ENCODE measurements at regions not wholly inside any gene's neighbourhood (a gene's known extent, or its start where the extent isn't known, plus 50 kb on each side); places are given as distances from the start of the nearest gene placed in this dataset.

GRCh38 chr5:113891491-113891890 is 378.0 kb downstream of the YTHDC2 start:
- Mint-ChIP-seq H3K27me3 (ENCODE audit: low read depth) (no peaks in the 10 kb centered on the region), H3K4me1 (peaks cover 15 to 17% of the 10 kb centered on the region in 2 experiments), H3K27ac (peak overlapping the region in 1 of 3 experiments; percentile 45; a peak in 1 of 7 replicates), H3K4me3 (no peak overlapping the region), H3K9me3 (no peaks in the 10 kb centered on the region), H3K36me3 (ENCODE audit: insufficient read depth in 1 of 3, low read depth in 3 of 3) (no peaks in the 10 kb centered on the region)
- Histone ChIP-seq H3K79me2 (ENCODE audit: insufficient read depth, low read length) (no peaks in the 10 kb centered on the region), H2BK120ac (ENCODE audit: low read depth, low read length, poor library complexity, severe bottlenecking) (no peak overlapping the region), H3K27ac (ENCODE audit: insufficient read length, low read depth, low read length) (no peak overlapping the region), H3K14ac (ENCODE audit: insufficient read depth, low read length) (no peak overlapping the region), H4K5ac (ENCODE audit: insufficient read length, low read depth, low read length) (no peak overlapping the region), H2BK5ac (ENCODE audit: insufficient read length, low read length) (no peak overlapping the region), H3K9ac (ENCODE audit: extremely low read depth, insufficient read length, low read length) (no peak overlapping the region), H4K8ac (replicated peaks; ENCODE audit: insufficient read length, low read depth, low read length) (no peak overlapping the region), H2BK12ac (ENCODE audit: insufficient read length, low read depth, low read length) (no peak overlapping the region), H3K18ac (ENCODE audit: insufficient read length, low read depth, low read length) (no peak overlapping the region), H3K79me1 (ENCODE audit: insufficient read depth, low read depth, low read length, poor library complexity, severe bottlenecking) (no peaks in the 10 kb centered on the region), H2BK20ac (ENCODE audit: low read depth, low read length, poor library complexity, severe bottlenecking) (no peak overlapping the region), H3K4me2 (ENCODE audit: insufficient read depth, insufficient read length, low read length) (no peak overlapping the region), H2AFZ (ENCODE audit: low read length) (no peak overlapping the region), H3K4ac (ENCODE audit: low read depth, low read length) (no peak overlapping the region), H4K91ac (ENCODE audit: insufficient read length, low read depth, low read length) (no peak overlapping the region), H4K20me1 (ENCODE audit: control insufficient read depth, insufficient read depth, insufficient read length) (no peaks in the 10 kb centered on the region), H3T11ph (ENCODE audit: low read length) (no peak overlapping the region), H3K9me3 (ENCODE audit: control insufficient read depth, low read depth, low read length) (no peaks in the 10 kb centered on the region), H3K23ac (ENCODE audit: insufficient read length, low read depth, low read length) (no peak overlapping the region), H2AK5ac (ENCODE audit: insufficient read length, low read length) (no peak overlapping the region), H3K56ac (ENCODE audit: insufficient read length, low read depth, low read length) (no peak overlapping the region), H3K27me3 (ENCODE audit: insufficient read depth, low read length) (no peaks in the 10 kb centered on the region), H2BK15ac (ENCODE audit: low read depth, low read length) (no peak overlapping the region), H3K4me1 (ENCODE audit: insufficient read depth, low read length) (peaks cover 4% of the 10 kb centered on the region; the same call in 1 of the 2 replicates), H3K23me2 (ENCODE audit: insufficient read length, low read depth, low read length, poor library complexity, severe bottlenecking) (no peaks in the 10 kb centered on the region)
- TF ChIP-seq CTCF (conservative IDR thresholded peaks at IDR 0.05) = peak; percentile 56
- WGBS (ENCODE audit: extremely low coverage, insufficient read length, low lambda C conversion rate) = no CpG with 5 or more reads among the region's 4 CpGs
- no peak for DNase-seq
